Endothelial cell of umbilical vein (primary cell): ENCODE measurements at regions not wholly inside any gene's neighbourhood (a gene's known extent, or its start where the extent isn't known, plus 50 kb on each side); places are given as distances from the start of the nearest gene placed in this dataset.

ENCODE experiments used
- BruUV-seq: library from RNA; stranded (reverse); fragments of 400-500 nt; replicated peaks from 2 replicates; lab custom pipeline; 2021; lab: Mats Ljungman, UMichigan
- CTCF ChIA-PET: fragments of 300-600, 350-600 bp; sonication (Branson Sonifier 250); formaldehyde crosslinking; loops from one replicate; lab custom pipeline; 2021; ENCODE audit warnings: antibody characterized with exemption, inconsistent platforms; lab: Charles Lee
- POLR2A ChIA-PET: fragments of 300-600, 350-600 bp; sonication (Branson Sonifier 250); formaldehyde crosslinking; loops from one replicate; lab custom pipeline; 2021; ENCODE audit warnings: antibody characterized with exemption, inconsistent platforms; lab: Charles Lee
- DNase-seq: peaks from one replicate; pipeline ENCODE4 v3.0.0-alpha.2; 2011; ENCODE audit warnings: low read depth, low spot score
- FAIRE-seq: peaks from 2 replicates; lab custom pipeline; 2011; peaks lifted over from hg19 to GRCh38; lab: Jason Lieb, UNC
- H2AFZ ChIP-seq: 2 replicates; pipeline ENCODE4 v1.6.0; 2012; ENCODE audit warnings: low read depth, low read length, control low read depth, inconsistent platforms
- H3K27ac ChIP-seq: 2 replicates; pipeline ENCODE4 v1.5.1; 2011; ENCODE audit warnings: low read depth, mild to moderate bottlenecking, control low read depth, low read length, moderate library complexity; ENCODE audit not compliant: insufficient read depth
- H3K27me3 ChIP-seq, 2 experiments: 2 replicates each; pipeline versions ENCODE4 v1.6.0 to v1.6.1; 2011; ENCODE audit warnings: low read length in 2 of 2, mixed read lengths in 1 of 2; ENCODE audit not compliant: control insufficient read depth in 2 of 2, insufficient read depth in 2 of 2
- H3K36me3 ChIP-seq, 2 experiments: 2 replicates in 1 of 2; 3 replicates in 1 of 2; pipeline ENCODE4 v1.5.1; 2011; ENCODE audit warnings: low read length in 2 of 2, mild to moderate bottlenecking in 1 of 2, moderate library complexity in 1 of 2; ENCODE audit not compliant: control insufficient read depth in 2 of 2, insufficient read depth in 2 of 2; ENCODE audit errors: extremely low read depth in 1 of 2
- H3K4me1 ChIP-seq: 3 replicates; pipeline ENCODE4 v1.5.1; 2011; ENCODE audit warnings: mild to moderate bottlenecking, low read length; ENCODE audit not compliant: control insufficient read depth, insufficient read depth; ENCODE audit errors: extremely low read depth
- H3K4me2 ChIP-seq: 2 replicates; pipeline ENCODE4 v1.6.1; 2011; ENCODE audit warnings: low read length, control low read depth, mixed read lengths; ENCODE audit not compliant: insufficient read depth
- H3K4me3 ChIP-seq, 3 experiments: fragments of 200-600 bp in 1 of 3; sonication (generic), shearing (Covaris generic) in 1 of 3; replicated peaks in 1 of 3; 2 replicates each; pipeline ENCODE4 v1.5.1; 2011 to 2016; ENCODE audit warnings: control low read depth in 3 of 3, low read length in 3 of 3, mild to moderate bottlenecking in 2 of 3, inconsistent platforms in 1 of 3, low read depth in 1 of 3, moderate library complexity in 1 of 3; ENCODE audit not compliant: insufficient read depth in 1 of 3
- H3K79me2 ChIP-seq: 2 replicates; pipeline ENCODE4 v1.6.0; 2012; ENCODE audit warnings: low read length, inconsistent platforms; ENCODE audit not compliant: control insufficient read depth, insufficient read depth
- H3K9ac ChIP-seq: replicated peaks from 2 replicates; pipeline ENCODE3; 2011; ENCODE audit warnings: low read length, control low read depth; ENCODE audit not compliant: insufficient read depth; ENCODE audit errors: extremely low read depth
- H3K9me1 ChIP-seq: replicated peaks from 3 replicates; pipeline ENCODE4 v1.6.0; 2011; ENCODE audit warnings: mild to moderate bottlenecking, low read length; ENCODE audit not compliant: control insufficient read depth, insufficient read depth; ENCODE audit errors: extremely low read depth
- H3K9me3 ChIP-seq: replicated peaks from 2 replicates; pipeline ENCODE4 v1.5.1; 2012; ENCODE audit warnings: low read length, inconsistent platforms; ENCODE audit not compliant: control insufficient read depth, insufficient read depth
- H4K20me1 ChIP-seq: replicated peaks from 2 replicates; pipeline ENCODE3; 2011; ENCODE audit warnings: mild to moderate bottlenecking, low read length; ENCODE audit not compliant: control insufficient read depth, insufficient read depth; ENCODE audit errors: extremely low read depth
- JUN ChIP-seq: IDR thresholded peaks from 2 replicates; pipeline ENCODE4 v1.6.1; 2011; ENCODE audit warnings: borderline replicate concordance, low read depth; ENCODE audit not compliant: insufficient read length, insufficient read depth
- dilution Hi-C: fragments of 300-500 bp; cut with MboI; formaldehyde crosslinking; loops from one replicate; pipeline ENCODE4 v1.15.0; 2019; ENCODE audit warnings: low sequenced_read_pairs; ENCODE audit not compliant: extremely low pct_ligation_motif_present
- intact Hi-C: fragments of 100-400 bp; cut with micrococcal nuclease; formaldehyde crosslinking; loops from one replicate; pipeline ENCODE4 v1.10.0; 2022
- TF ChIP-seq, protein P1 (sequence below), 2 donors: IDR thresholded peaks; 1 replicate in 1 of 2; 2 replicates in 1 of 2; pipeline ENCODE4 v1.5.1; 2011; ENCODE audit warnings: low read length in 2 of 2, mild to moderate bottlenecking in 2 of 2, moderate library complexity in 2 of 2, control low read depth in 1 of 2, inconsistent platforms in 1 of 2, low read depth in 1 of 2; ENCODE audit not compliant: insufficient read depth in 1 of 2; ENCODE audit errors: extremely low read depth in 1 of 2
- TF ChIP-seq, protein P2 (sequence below): IDR thresholded peaks from 2 replicates; pipeline ENCODE4 v1.6.1; 2011; ENCODE audit not compliant: insufficient read depth, insufficient read length

DNA sequence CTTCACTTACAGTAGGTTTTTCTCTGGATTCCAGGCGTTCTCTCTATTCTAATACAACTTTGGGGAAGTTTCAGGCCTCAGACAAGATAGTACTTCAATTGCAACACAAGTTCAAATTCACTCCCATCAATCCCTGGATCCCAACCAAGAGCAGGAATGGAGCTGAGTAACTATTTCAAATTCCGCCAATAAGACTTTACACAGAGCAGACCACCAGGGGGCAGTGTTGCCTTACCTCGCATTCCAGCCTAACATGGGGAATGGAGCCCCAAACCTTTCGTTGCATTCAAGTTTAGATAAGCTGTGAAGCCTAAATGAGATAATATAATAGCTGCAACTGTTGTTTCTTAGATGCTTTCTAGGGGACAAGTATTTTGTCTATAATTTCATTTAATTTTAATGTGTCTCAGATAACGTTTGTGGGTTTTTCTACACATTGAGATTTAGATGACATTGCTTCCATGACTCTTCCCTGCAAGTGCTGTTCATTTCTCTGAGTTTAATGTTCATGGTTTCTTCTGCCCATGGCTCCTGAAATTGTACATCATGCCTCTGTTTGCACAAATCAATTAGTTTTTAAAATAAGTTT lies 186.7 kb downstream of the NSUN3 start:
- no peak overlapping the region for H3K4me3 ChIP-seq
- H3K27ac ChIP-seq: no peak overlapping the region
- no peaks in the 10 kb centered on the region for H3K9me3 ChIP-seq
- intact Hi-C loops (loop anchor here (10.0 kb wide), 1 partner anchor 245 kb away; no protein-coding TSS in a partner anchor), dilution Hi-C loops (no loop called here)
- no peaks in the 10 kb centered on the region for H3K27me3 ChIP-seq
- no peak overlapping the region for H3K4me2 ChIP-seq
- H4K20me1 ChIP-seq: no peaks in the 10 kb centered on the region
- ChIA-PET CTCF (interaction anchor here (1.0 to 2.7 kb wide), 10 partner anchors 9 to 1861 kb away, joined by 3 to 10 read pairs (median 5); no protein-coding TSS in a partner anchor), POLR2A (no interaction called here)
- FAIRE-seq (peak; percentile 78), DNase-seq (peak; percentile 57)
- no peaks in the 10 kb centered on the region for H3K9me1 ChIP-seq
- no peaks in the 10 kb centered on the region for H3K36me3 ChIP-seq
- BruUV-seq: no TSS peak
- no peaks in the 10 kb centered on the region for H3K79me2 ChIP-seq
- H3K9ac ChIP-seq: no peak overlapping the region
- TF ChIP-seq JUN: no peak
- TF ChIP-seq, protein P1, sequence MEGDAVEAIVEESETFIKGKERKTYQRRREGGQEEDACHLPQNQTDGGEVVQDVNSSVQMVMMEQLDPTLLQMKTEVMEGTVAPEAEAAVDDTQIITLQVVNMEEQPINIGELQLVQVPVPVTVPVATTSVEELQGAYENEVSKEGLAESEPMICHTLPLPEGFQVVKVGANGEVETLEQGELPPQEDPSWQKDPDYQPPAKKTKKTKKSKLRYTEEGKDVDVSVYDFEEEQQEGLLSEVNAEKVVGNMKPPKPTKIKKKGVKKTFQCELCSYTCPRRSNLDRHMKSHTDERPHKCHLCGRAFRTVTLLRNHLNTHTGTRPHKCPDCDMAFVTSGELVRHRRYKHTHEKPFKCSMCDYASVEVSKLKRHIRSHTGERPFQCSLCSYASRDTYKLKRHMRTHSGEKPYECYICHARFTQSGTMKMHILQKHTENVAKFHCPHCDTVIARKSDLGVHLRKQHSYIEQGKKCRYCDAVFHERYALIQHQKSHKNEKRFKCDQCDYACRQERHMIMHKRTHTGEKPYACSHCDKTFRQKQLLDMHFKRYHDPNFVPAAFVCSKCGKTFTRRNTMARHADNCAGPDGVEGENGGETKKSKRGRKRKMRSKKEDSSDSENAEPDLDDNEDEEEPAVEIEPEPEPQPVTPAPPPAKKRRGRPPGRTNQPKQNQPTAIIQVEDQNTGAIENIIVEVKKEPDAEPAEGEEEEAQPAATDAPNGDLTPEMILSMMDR (IDR thresholded peaks at IDR 0.05; ENCODE audit: extremely low read depth in 1 of 2, insufficient read depth in 1 of 2, low read depth in 1 of 2, low read length in 2 of 2): peak; percentile 74 to 83
- H3K4me1 ChIP-seq: no peaks in the 10 kb centered on the region
- H2AFZ ChIP-seq: no peak overlapping the region

DNA sequence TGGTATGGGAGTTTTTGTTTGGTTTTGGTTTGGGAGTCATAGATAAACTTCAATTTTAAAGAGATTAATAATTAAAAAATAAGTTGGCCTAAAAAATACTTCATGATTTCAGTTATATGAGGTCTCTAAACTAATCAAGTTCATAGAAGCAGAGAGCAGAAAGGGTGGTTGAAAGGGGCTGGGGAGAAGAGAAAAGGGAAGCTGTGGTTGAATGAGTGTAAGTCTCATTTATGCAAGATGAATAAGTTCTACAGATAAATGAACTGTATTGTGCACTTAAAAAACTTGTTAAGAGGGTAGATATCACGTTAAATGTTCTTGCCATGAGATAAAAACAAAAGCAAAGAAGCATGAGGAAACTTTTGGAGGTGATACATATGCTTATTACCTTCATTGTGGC lies 188.7 kb downstream of the NSUN3 start:
- Histone ChIP-seq H3K4me2 (no peak overlapping the region), H3K4me3 (no peak overlapping the region), H3K36me3 (no peaks in the 10 kb centered on the region), H3K9ac (no peak overlapping the region), H2AFZ (no peak overlapping the region), H3K27me3 (no peaks in the 10 kb centered on the region), H3K79me2 (no peaks in the 10 kb centered on the region), H3K9me1 (no peaks in the 10 kb centered on the region), H4K20me1 (no peaks in the 10 kb centered on the region), H3K27ac (no peak overlapping the region), H3K4me1 (no peaks in the 10 kb centered on the region), H3K9me3 (no peaks in the 10 kb centered on the region)
- dilution Hi-C loops: no loop called here
- FAIRE-seq (no peak), DNase-seq (no peak)
- CTCF ChIA-PET: no interaction called here
- POLR2A ChIA-PET: no interaction called here
- intact Hi-C loops: loop anchor here (10.0 kb wide), 1 partner anchor 247 kb away; no protein-coding TSS in a partner anchor
- no TSS peak for BruUV-seq
- TF ChIP-seq, protein P2, sequence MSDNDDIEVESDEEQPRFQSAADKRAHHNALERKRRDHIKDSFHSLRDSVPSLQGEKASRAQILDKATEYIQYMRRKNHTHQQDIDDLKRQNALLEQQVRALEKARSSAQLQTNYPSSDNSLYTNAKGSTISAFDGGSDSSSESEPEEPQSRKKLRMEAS: no peak
